Nephron (organoid): ENCODE measurements at regions not wholly inside any gene's neighbourhood (a gene's known extent, or its start where the extent isn't known, plus 50 kb on each side); places are given as distances from the start of the nearest gene placed in this dataset.

Experiments used
- H3K27ac Mint-ChIP-seq, 3 experiments: 2 replicates each; pipeline ENCODE4 v1.8.0; 2020; ENCODE audit warnings: mixed read lengths in 3 of 3, mild to moderate bottlenecking in 2 of 3, moderate library complexity in 1 of 3
- H3K27me3 Mint-ChIP-seq: 2 replicates; pipeline ENCODE4 v1.8.0; 2021; ENCODE audit warnings: low read depth, mild to moderate bottlenecking, moderate library complexity, mixed read lengths
- H3K36me3 Mint-ChIP-seq: 2 replicates; pipeline ENCODE4 v1.8.0; 2020; ENCODE audit warnings: low read depth, mixed read lengths
- H3K4me1 Mint-ChIP-seq: 2 replicates; pipeline ENCODE4 v1.8.0; 2020; ENCODE audit warnings: mixed read lengths
- H3K4me3 Mint-ChIP-seq, 3 experiments: 2 replicates each; pipeline ENCODE4 v1.8.0; 2020; ENCODE audit warnings: mild to moderate bottlenecking in 3 of 3, mixed read lengths in 3 of 3, moderate library complexity in 2 of 3
- H3K9me3 Mint-ChIP-seq: 2 replicates; pipeline ENCODE4 v1.8.0; 2020; ENCODE audit warnings: mixed read lengths
- CTCF ChIP-seq, 3 experiments: fragments of 200-600 bp; sonication (generic); IDR thresholded peaks; one replicate each; pipeline ENCODE4 v1.5.0; 2021; ENCODE audit warnings: antibody characterized with exemption in 3 of 3; ENCODE audit not compliant: unreplicated experiment in 3 of 3

GRCh38 chr14:26926585-26926984, 328.8 kb upstream of the NOVA1 start:
- Mint-ChIP-seq H3K27ac (peak overlapping the region in 1 of 3 experiments; percentile 8), H3K27me3 (no peaks in the 10 kb centered on the region)

DNA sequence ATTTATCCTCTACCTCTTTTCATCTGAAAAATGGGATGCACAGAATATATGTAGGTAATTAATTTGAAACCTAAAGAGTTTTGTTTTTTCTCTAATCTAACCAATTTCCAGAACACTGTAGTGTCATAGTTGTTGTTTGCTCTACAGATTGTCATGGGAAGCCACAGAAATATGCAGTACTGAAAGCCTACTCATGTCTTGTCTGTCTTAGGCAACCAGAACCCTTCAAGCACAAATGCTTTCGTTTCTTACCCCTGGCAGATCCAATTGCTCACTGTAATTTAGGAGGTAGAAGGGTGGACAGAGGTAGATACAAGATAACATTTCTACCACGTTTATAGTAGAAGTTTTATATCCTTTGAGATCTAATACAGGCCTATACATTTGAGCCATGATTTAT, 330.2 kb upstream of the NOVA1 start:
- TF ChIP-seq CTCF (IDR thresholded peaks at IDR 0.05; ENCODE audit: unreplicated experiment in 3 of 3): no peak
- H3K9me3 Mint-ChIP-seq: no peaks in the 10 kb centered on the region
- H3K36me3 Mint-ChIP-seq: no peaks in the 10 kb centered on the region
- no peaks in the 10 kb centered on the region for H3K27me3 Mint-ChIP-seq
- H3K4me3 Mint-ChIP-seq: no peak overlapping the region
- no peak overlapping the region for H3K27ac Mint-ChIP-seq
- peaks cover 10% of the 10 kb centered on the region for H3K4me1 Mint-ChIP-seq

More at GRCh38 chr14:26926585-26926984, 328.8 kb upstream of the NOVA1 start:
- peaks cover 10% of the 10 kb centered on the region for H3K4me1 Mint-ChIP-seq
- H3K9me3 Mint-ChIP-seq: no peaks in the 10 kb centered on the region
- no peaks in the 10 kb centered on the region for H3K36me3 Mint-ChIP-seq
- H3K4me3 Mint-ChIP-seq: no peak overlapping the region
- TF ChIP-seq CTCF (IDR thresholded peaks at IDR 0.05; ENCODE audit: unreplicated experiment in 3 of 3): no peak

GRCh38 chr14:26929361-26929760, 331.5 kb upstream of the NOVA1 start:
- Mint-ChIP-seq H3K36me3 (no peaks in the 10 kb centered on the region), H3K4me3 (no peak overlapping the region), H3K27ac (no peak overlapping the region), H3K27me3 (no peaks in the 10 kb centered on the region), H3K9me3 (no peaks in the 10 kb centered on the region), H3K4me1 (peaks cover 10% of the 10 kb centered on the region)
- no peak for TF ChIP-seq CTCF (IDR thresholded peaks at IDR 0.05; ENCODE audit: unreplicated experiment in 3 of 3)

- peaks cover 10% of the 10 kb centered on the region for H3K4me1 Mint-ChIP-seq
- no peaks in the 10 kb centered on the region for H3K36me3 Mint-ChIP-seq
- no peaks in the 10 kb centered on the region for H3K9me3 Mint-ChIP-seq
- H3K27ac Mint-ChIP-seq: no peak overlapping the region
- no peak for TF ChIP-seq CTCF (IDR thresholded peaks at IDR 0.05; ENCODE audit: unreplicated experiment in 3 of 3)
- no peak overlapping the region for H3K4me3 Mint-ChIP-seq
- no peaks in the 10 kb centered on the region for H3K27me3 Mint-ChIP-seq
These were observed 332.7 kb upstream of the NOVA1 start for GRCh38 chr14:26930576-26930975.

DNA sequence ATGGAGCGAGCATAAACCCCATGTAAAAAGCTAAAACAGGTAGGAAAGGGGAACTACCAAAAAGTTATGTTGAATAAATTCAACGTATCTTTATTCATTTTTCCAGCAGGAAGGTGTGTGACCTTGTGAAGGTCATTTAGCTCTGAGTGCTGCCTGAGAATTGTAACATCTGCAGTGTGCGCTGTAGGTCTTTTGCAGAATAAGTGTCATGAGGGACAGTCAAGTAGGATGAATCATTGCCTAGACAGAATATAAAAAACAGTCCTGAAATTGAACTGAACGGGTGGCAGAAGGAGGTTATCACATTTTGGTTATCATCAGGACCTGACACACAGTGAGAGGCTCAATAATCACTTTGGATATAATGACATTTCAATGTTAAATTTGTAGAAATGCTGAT, 334.8 kb upstream of the NOVA1 start:
- Mint-ChIP-seq H3K27me3 (no peaks in the 10 kb centered on the region), H3K9me3 (no peaks in the 10 kb centered on the region), H3K4me1 (no peaks in the 10 kb centered on the region), H3K4me3 (no peak overlapping the region), H3K27ac (no peak overlapping the region), H3K36me3 (no peaks in the 10 kb centered on the region)
- TF ChIP-seq CTCF (IDR thresholded peaks at IDR 0.05; ENCODE audit: unreplicated experiment in 3 of 3): no peak

DNA sequence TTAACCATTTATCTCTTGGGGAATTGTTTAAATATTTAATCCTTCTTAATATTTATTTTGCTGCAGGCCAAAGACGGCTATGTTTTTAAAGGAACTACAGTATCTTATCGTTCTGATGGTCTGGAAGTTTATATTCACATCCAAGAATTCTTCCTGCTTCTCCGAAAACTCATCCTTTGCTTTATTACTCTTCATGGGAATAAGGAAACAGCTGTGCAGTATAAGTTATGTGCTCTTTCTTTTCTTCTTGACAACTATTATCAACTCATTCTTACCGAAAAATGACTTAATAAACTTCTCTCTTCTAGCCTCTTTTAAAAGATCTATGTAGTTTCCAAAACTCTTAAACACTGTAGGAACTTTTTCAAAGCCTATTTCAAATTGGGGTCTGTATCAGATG, 335.6 kb upstream of the NOVA1 start:
- Mint-ChIP-seq H3K4me1 (no peaks in the 10 kb centered on the region), H3K4me3 (no peak overlapping the region), H3K27me3 (no peaks in the 10 kb centered on the region), H3K9me3 (no peaks in the 10 kb centered on the region), H3K27ac (no peak overlapping the region), H3K36me3 (no peaks in the 10 kb centered on the region)
- no peak for TF ChIP-seq CTCF (IDR thresholded peaks at IDR 0.05; ENCODE audit: unreplicated experiment in 3 of 3)
